ENCODE measurements at regions not wholly inside any gene's neighbourhood (a gene's known extent, or its start where the extent isn't known, plus 50 kb on each side); places are given as distances from the start of the nearest gene placed in this dataset.
A peak's percentile ranks its signal among the peaks of the same experiment; 100 is the strongest.

DNA sequence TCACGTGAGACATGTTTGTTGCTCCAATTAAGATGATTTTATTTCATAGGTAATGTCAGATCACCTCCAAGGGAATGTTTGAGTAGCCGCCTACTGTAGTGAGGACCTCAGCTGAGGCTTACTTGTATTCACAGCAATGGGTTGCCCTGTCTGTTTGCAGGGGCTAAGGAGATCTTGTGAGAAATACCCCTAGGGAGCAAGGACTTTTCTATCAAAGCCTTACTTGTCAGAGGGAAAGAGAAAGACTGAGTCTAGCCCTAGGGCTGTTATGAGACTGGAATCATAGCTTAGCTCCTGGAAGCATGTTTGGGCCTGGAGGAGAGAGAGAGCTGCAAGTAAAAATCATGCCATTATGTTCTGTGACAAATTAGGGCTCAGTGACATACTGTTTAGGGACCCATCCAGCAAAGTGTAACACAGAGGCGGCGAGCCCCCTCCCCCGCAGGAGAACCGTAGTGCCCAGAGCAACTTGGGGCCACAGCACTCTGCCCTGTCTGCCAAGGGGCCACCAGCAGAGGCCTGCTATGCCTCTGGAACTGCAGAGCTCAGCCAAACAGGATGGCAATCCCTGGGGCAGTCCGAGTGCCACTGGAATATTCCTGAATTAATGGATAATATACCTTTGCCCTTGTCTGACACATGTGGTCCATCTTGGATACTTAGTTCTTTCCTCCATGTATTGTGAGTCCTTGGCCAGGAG, 178.8 kb downstream of the DACT1 start:
- no peak for DNase-seq

DNA sequence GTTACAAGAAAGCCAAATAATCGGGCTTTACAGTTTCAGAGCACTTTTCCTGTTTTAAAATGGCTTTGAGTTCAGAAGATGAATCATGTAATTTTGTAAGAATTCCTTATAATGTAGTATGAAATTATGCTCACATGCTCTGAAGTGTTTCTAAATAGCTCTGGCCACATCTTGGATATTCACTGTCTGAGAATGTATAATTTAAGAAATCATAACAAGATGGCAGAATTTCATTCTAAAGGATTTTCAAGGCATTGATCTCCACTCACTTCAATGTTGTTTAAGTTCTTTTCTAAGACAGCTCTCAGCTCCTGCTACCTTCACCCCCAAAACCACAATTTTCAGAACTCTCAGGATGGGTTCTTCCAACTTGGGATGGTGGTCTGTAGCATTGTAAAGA, 180.1 kb downstream of the DACT1 start:
- DNase-seq = no peak

DNA sequence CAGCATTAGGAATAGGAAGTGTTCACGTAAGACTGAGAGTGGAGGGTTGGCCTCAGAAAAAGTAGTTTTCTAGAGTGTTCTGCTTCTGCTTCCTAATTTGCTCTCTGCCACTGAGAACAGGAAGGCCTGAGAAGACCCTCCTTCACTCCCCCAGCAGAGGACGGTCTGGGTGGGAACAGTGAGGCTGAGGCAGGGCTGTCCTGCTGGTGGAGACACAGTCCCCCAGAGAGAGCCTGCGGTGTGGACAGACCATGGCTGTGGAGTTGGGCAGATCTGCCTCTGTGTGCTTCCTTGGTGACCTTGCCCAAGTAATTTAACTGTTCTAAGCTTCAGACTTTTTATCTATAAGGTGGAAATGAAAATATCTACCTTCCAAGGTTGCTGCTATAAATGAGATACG, 182.3 kb downstream of the DACT1 start:
- DNase-seq = no peak

DNA sequence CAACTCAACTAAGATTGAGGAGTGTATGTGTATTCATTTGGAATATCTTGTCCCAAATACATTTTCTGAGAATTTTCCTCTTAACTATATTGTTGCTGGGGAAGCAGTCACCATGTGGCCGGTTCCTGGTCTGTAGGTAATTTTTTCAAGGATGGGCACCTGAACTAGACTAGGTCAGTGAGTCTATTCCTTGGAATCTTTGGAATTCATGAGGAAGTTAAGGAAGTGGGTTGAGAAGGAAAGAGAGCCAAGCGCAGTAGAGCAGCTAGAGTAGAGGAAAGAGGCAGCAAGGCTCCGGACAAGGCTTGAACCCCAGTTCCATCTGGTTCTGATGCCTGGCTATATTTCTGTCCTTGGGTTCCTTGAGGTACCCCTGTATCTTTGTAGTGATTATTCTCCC, 183.7 kb downstream of the DACT1 start:
- DNase-seq = no peak

DNA sequence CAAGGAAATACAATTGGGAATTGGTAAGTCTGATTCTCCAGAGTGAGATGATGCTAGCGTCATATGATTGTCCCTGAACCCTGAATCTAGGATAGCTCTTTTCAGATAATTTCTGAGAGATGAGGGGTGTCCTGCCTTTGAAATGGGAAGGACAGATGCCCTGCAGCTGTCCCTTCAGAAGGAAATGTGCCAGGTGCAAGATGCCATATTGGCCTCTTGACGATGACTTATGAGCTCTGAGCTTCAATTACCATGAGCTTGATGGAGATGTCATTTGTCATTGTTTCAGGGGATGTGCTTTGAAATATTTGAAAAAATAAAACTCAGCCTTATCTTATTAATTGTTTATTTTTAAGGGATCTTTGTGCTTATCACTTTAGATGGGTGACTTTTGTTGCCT, 185.1 kb downstream of the DACT1 start:
- DNase-seq = no peak

DNA sequence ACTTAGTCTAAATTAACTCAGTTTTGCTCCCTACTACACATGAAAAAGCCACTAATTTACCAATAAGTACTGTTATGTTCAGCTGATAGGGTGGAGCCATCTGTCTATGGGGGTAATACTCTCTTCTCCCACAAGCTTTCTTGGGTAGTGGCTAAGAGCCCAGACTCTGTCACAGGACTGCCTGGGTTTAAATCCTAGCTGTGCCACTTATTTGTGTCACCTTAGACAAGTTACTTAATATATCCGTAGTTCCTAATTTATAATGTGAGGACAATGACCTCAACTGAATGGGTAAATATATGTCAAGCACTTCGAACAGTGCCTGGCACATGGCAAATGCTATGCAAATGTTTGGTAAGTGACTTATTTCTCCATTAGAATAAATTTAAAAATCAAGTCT, 185.6 kb downstream of the DACT1 start:
- DNase-seq = no peak

DNA sequence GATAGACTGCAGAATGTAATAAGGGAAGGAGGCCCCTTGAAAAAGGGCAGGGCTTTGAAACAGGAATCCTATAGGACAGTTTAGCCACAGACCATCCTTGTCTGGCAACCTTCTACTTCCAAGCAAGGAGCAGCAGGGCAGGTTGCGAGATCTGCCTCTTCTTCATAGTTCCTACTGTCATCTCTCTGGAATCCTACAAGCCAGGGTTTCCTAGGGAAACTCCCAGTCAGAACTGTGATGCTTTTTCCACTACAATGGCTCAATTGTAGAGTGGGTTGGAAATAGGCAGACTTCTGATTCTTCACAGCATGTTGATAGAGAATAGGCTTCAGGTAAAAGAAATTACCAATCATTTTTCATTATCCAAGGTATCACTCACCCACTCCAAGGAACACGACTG, 186.3 kb downstream of the DACT1 start:
- DNase-seq = no peak

DNA sequence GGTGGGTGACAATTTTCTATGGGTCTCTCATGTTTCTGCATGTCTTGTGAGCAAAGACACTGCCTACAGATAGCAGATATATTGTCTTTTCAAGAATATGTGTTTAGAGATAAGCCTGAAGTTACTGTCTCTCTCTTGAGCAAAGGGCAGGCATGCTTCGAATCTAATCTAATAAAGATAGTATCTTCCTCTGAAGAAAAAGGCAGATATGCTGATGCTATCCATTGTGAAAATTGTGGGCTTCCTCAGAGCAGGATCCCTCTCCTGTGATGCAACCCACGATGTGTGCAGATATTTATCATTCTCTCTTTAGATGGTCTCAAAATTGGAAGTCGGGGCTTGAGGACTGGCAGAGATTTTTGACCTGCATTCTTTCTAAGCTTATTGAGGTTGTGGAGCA, 187.0 kb downstream of the DACT1 start:
- no peak for DNase-seq

DNA sequence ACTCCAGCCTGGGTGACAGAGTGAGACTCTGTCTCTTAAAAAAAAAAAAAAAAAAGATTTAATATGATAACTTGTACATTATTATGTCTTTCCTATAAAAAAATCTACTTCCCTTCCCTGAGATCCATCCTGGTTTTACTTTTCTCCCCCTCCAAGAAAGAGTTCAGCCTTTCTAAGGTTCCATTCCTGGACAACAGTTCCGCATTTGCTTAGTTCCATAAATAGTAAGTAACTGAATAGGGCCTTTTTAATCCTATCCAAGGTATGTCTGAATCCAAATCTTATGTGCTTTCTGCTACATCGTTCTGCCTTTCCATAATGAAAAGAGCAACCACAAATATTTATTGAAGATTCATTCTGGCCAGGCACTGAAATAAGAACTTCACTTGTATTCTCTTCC, 187.8 kb downstream of the DACT1 start:
- DNase-seq = no peak

DNA sequence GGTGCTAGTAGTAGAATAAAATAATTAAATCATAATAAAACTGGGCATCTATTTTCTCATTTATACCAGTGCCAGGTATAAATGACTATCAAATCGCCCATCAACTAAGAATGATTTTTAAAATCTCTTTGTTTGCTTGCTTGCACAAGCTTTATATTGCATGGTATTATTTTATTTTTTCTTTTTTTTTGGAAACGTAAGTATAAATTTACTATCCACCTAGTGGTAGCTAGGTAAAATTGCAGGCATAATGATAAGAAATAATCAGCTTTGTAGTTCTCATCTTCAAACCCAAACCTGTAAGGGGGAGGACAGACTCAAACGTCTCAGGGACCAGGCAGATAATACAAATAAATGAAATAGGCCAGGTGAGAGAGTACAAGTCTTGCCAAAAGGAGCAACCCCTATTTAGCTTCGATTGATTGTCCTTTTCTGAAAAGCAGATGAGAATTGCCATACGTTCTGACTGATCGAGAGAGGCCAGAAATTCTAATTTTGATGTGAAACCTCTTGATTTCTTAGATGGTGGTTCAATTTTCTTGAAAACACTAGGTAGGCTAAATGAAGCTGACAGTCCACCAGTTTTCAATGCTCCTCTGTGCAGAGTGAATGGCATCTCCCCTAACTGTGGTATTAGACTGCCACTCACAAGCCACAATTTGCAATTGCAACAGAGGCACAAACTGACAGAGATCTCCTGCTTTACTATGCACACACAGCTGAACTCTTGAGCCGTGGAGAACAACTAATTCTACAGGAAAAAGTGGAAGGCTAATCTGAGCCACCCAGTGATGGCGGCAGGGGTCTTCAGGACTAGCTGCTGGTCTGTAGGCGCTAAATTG, 189.3 kb downstream of the DACT1 start:
- DNase-seq = peak in 2 of 3 donors; percentile 13 to 40

DNA sequence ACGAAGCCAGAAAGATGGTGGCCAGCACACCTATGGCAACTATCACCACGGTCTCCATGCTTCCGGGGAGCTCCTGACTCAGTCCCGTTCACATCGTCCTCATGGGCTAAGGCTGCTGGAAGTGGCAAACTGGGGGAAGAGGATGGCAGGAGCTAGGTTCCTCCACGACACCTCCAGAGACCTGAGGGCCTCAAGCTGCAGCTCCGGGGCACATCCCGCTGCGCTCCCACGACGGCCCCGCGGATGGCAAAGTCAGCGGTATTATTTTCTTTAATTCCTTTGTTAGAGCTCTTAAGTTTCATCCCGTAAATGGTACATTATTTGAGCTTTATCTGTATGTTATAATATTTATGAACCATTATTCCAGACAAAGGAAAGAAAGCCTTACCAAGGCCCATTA, 190.5 kb downstream of the DACT1 start:
- DNase-seq = no peak

DNA sequence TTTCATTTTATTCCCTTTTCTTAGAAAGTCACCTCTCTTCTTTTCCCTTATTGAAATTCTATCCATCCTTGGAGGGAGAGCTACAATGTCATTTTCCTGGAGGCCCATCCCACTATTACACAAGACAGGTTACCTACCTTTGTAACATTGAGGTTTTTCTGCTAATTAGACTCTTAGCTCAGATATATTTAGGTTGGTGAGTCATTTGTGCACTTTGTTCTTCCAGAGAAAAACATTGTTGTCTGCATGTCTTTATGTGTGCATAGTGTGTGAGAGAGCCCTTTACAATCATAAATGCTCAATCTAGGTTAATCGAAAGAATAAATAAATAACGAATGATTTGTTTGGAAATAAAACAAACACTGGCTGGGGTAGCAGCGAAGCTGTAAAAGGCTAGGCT, 191.8 kb downstream of the DACT1 start:
- DNase-seq = no peak

DNA sequence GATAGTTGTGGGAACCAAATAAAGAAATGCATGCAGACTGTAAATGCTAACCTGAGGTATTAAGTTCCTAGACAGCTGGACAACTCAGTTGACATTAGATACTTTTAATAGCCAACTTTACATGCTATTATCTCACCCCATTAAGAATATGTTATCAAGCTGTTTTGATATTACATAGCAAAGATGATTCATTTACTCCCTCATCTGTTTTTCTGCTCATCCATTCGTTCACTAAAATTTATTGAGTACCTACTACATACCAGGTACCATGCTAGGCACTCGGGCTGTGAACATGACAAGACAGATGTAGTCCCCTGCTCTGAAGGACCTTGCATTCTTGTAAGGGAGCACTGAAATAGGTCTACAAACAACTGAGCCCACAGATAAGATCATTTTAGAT, 192.4 kb downstream of the DACT1 start:
- DNase-seq = no peak

DNA sequence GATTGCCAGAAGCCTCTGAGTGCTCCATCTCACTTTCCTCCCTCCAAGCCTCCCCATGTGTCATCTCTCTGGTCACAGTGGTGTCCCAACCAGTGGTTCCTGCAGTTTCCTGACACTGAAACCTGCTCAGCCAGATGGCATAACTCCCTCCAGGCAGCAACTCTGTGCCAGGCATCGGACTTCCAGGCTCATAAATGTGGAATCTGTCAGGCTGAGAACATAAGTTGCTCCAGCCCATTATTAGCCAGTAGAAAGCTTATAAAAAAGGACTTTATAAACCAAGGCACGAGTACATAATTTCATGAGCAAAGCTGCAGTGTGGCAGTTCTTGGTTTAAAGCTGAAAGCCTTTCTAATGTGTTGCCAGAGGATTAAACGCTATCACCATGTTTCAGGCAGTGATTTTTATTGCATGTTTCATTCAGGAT, 194.3 kb downstream of the DACT1 start:
- DNase-seq = no peak

DNA sequence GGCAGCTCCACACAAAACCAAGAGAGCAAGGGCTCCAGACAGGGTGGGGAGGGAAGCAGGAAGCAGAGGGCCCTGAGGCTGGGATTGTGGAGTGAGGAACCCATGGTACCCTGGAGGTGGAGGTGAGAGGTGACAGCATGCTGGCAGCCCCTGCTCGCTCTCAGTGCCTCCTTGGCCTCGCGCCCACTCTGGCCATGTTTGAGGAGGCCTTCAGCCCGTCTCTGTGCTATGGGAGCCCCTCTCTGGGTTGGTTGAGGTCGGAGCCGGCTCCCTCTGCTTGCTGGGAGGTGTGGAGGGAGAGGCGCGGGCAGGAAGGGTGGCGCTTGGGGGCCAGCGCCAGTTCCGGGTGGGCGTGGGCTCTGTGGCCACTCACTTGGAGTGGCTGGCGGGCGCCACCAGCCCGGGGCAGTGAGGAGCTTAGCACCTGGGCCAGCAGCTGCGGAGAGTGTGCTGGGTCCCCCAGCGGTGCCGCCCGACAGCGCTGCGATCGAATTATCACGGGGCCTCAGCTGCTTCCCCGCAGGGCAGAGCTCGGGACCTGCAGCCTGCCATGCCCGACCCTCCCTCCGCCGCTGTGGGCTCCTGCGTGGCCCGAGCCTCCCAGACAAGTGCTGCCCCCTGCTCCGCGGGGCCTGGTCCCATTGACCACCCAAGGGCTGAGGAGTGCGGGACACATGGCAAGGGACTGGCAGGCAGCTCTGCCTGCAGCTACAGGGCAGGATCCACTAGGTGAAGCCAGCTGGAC, 196.0 kb downstream of the DACT1 start:
- no peak for DNase-seq

DNA sequence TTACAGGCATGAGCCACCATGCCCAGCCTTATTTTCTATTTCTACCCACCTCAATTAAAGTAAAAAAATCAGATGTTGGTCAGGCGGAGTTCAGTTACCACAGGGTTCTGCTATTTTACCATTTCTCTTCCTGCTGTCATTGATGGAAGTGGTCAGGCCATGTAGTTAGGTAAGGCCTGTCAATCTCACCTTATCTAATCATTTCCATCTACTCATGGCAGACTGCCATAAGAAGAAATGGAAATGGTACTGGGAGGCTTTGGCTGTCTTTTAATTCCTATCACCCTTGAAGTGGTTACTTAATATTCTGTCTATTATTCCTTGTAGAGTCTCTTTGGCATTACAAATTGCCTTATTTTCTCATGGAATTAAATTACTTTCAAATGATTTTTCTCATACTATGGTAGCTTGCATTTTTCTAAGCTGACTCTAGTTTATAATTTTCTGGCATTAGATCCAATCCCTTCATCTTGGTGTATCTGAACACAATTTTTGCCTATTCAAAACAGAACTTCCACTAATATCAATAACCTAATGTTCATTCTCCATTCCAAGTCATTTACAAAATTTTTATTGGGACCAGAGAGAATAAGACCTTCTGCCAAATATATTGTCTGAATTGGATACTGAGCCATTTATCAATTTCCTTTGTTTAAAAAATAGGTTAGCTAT, 198.7 kb downstream of the DACT1 start:
- DNase-seq = no peak

DNA sequence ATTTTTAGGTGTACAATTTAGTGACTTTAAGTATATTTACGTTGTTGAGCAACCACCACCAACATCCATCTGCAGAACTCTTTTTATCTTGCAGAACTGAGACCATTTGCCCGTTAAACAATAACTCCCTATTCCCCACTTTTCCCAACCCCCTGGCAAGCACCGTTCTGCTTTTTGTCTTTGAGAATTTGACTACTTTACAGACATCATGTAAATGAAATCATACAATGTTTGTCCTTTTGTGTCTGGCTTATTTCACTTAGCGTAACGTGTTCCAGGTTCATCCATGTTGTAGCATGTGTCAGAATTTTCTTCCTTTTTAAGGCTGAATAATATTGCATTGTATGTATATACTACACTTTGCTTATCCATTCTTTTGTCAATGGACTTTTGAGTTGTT, 201.5 kb downstream of the DACT1 start:
- no peak for DNase-seq

DNA sequence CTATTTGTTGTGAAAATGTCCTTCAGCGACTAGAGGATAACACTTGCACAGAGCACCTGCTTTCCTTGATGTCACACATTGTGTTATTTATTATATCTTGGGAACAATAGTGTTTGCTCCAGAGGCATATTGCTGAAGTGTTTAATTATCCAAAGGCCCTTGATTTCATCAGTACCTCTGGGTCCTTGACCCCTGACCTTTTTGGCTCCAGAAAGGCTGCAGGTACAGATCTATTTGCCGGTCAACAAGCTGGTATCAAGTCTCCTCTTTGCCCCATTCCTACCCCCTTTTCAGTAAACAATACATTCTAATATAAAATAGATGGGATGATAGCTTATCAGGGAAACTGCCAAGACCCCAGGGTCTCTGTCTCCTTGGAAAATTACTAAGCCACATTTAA, 206.8 kb downstream of the DACT1 start:
- no peak for DNase-seq

DNA sequence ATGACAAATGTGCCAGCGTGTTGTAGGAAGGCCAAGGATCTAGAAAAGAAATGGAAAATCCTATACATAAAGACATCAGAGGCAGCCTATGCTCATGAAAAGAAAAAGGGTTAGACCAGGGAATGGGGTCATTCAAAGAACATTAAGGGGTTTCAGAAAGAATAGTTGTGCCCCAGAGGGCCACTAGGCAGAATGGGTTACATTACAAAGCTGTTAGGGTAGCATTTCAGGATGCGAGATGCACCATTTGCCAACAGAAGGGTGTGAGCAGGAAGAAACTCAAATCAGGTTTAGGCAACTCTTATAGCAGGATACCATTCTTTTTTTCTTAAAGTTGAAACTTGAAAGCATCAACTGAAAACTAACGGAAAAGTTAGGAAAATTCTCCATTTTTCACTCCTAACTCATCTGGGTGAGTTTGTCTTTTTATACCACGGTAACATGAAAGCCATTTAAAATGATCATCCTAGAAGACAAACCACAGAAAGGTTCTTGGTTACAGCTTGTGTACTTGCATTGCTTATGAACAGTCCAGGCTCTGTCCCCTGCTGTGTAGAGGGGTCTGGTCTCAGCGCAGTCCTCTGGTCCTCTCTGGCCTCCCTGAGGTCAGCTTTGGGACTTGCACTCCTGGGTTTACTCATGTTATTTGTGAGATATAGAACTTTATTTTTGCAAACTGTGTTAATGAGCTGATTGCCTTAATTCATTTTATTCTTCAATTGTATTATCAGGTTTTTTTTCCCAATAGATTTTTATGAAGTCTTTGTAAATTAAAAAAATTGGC, 209.1 kb downstream of the DACT1 start:
- DNase-seq = no peak

DNA sequence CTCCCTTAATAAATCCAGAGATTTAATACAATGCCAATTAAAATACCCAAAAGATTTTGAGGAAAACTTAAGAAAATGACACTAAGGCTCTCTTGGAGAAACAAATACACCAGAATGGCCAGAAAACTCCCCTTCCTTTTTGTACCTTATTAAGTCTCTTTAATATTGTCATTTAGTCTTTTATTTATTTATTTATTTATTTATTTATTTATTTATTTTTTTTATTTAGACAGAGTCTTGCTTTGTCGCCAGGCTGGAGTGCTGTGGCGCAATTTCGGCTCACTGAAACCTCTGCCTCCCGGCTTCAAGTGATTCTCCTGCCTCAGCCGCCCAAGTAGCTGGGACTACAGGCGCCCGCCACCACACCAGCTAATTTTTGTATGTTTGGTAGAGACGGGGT, 210.6 kb downstream of the DACT1 start:
- no peak for DNase-seq

DNA sequence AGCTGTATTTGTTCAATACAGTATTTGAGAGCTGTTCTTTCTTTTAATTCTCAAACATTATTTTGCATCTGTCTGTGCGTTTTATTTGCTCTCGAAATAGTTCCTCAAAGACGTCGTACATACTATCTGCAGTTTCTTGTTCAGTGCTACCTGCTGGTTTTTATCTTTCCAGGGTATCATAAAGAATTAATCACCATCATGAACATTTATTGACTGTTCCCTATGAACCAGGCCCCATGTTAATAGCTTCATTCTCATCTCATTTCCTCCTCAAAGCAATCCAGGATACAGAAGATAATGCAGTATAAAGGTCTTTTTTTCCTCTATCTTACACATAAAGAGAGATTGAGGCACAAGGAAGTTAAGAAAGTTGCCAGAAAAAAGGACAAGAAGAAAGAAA, 211.8 kb downstream of the DACT1 start:
- no peak for DNase-seq

DNA sequence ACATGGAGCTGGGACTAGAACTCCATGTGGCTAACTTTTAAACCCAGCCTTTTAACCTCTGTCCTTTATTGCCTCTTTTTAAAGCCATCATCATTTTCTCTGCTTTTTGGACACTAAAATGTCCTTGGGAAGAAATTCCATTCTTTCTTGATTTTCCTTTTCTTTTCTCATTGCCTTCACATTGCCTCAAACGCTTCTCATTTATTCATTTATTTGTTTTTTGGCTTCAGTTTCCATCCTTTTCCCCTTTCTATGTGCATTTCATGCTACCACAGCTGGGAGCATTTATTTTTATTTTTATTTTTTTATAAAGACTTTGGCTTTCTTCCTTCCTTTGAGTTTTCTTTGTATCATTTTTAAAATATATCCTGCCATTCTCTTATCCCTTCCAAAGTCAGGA, 212.2 kb downstream of the DACT1 start:
- DNase-seq = no peak

DNA sequence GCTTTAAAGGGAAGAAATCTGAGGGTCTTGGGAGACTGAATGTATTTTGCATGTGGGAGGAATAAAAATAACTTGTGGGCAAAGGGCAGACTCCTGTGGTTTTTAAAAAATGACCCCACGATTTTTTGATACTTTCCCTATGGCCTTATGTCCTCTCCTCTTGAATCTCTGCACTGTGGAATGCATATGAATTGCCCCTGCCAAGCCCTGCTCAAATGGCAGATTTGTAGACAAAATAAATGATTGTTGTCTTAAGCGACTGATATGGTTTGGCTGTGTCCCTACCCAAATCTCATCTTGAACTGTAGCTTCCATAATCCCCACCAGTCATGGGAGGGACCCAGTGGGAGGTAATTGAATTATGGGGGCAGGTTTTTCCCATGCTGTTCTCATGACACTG, 223.8 kb downstream of the DACT1 start:
- no peak for DNase-seq

All from suppressor macrophage treated with lipopolysaccharide for 1 hour (primary cell).